Myocyte (in vitro differentiated cells): ENCODE measurements at regions not wholly inside any gene's neighbourhood (a gene's known extent, or its start where the extent isn't known, plus 50 kb on each side); places are given as distances from the start of the nearest gene placed in this dataset.
"Not testable (repeated sequence)": the region's sequence is repeated elsewhere in the genome, so short reads cannot be mapped to it uniquely, and the experiment has no call there.

Experiments
- DNase-seq: peaks from one replicate; pipeline ENCODE4 v3.0.0-alpha.2; 2012; ENCODE audit warnings: low read depth

DNA sequence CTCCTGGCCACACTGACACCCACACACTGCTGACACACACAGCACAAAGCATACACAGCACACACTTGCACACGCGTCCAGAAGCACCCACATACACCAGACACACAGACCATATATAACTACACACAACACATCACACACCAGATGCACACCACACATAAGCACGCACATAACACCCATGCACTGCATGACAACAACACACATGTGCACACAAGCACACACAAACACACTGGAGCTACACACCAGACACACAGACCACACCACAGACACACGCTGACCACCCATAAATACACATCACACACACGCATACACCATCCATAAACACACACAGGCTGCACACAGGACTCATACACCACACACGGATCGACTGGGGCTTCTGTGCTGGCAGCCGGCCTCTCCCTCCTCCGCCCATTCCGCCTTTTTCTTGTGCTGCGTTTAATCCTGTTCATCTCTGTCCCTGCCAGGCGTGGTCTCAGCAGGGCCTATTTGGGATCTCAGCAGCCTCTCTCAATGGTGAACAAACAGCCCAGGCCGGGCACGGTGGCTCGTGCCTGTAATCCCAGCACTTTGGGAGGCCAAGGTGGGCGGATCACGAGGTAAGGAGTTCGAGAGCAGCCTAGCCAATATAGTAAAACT lies 396.9 kb upstream of the MYT1L start:
- DNase-seq = no peak

DNA sequence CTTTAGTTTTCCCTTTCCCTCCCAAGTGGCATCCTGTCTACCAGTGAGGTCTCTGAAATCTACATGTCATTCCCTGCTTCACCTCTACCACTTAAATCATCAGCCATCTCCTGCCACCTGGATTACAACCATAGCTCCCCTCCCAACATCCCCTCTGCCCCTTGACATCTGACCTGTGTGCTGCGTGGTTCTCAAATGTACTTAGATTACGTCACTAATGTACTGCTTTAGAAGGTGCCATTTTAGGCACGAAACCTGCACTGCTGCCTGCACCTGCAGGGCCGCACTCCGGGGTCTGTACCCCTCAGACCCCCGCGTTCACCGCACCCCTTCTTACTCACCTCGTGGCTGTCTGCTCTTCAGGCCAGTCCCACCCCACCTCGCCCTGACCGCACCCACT lies 395.1 kb upstream of the MYT1L start:
- DNase-seq = no peak

- no peak for DNase-seq
Measured at GRCh38 chr2:2723064-2723463, 392.0 kb upstream of the MYT1L start.

GRCh38 chr2:2721296-2721835 lies 390.3 kb upstream of the MYT1L start:
- no peak for DNase-seq

- DNase-seq = not testable (repeated sequence)
Measured at GRCh38 chr2:2720806-2721205, 389.7 kb upstream of the MYT1L start.

DNA sequence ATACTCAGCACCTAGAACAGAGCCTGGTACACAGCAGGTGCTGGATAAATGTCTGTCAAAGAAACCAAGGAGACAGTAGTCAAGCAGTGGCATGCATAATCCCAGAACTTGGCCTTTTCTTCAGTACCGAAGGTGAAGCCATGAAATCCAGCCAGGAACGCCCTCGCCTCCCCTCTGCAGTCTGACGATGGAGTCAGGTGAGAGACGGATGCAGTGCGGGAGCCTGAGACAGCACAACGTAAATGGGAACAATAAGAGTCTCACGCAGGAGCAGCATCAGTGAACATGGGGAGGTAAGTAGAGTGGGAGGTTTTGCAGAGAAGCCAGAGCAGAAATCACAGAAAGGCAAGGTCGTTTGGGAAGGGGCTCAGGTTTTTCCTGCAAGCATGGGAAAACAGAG lies 389.3 kb upstream of the MYT1L start:
- no peak for DNase-seq

- no peak for DNase-seq
Measured at GRCh38 chr2:2719781-2720180, 388.7 kb upstream of the MYT1L start.

- no peak for DNase-seq
Measured at GRCh38 chr2:2719015-2719414, 387.9 kb upstream of the MYT1L start.

- no peak for DNase-seq
Measured at GRCh38 chr2:2717406-2717805, 386.3 kb upstream of the MYT1L start.

DNA sequence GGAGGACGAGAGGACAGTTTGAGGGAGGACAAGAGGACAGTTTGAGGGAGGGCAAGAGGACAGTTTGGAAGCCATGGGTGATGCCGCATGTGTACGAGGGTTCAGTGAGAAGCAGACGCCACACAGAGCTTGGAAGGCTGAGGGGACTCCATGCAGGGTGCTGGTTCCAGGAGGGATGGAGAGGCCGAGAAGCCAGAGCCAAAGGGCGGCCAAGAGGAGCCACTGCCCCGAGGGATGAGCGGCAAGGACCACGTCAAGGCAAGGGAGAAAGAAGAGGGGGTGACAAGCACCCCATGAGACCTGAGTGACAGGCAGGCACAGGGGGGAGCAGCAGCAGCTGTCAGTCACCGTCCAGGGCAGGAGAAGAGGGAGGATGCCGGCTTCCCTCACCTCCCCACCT lies 385.7 kb upstream of the MYT1L start:
- no peak for DNase-seq

DNA sequence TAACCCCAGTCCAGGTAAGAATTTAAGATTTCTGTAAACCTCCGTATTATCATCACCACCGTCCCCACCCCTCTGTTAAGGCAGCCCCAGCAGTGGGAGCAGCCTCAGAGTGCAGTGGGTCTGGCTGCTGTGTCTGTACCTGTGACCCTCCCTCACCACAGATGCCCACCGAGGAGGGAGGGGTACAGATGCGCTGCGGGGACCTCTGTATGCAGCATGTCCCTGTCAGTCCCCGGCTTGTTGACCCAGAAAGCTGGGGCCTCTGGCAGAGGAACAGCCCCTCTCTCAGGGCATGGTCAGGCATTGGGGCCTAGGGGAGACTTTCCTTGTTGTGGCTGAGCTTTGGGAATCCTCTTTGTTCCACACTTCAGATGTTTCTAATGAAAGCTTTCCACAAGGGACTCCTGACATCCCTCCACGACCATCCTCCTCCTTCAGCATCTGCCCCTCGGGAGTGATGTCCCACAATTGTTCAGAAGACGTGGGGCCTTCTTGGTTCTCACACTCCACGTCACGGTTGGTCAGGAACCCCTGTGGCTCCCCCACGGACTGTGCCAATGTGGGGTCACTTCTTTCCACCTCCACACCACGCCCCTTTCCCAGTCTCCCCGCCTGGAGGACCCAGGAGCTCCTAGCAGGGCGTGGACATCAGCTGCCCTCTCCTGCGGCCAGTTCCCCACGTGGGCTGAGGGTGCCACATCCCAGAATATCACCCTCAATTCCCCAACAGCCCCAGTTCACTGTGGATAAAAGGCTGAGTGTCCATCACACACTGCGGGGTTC lies 384.2 kb upstream of the MYT1L start:
- DNase-seq = no peak

DNA sequence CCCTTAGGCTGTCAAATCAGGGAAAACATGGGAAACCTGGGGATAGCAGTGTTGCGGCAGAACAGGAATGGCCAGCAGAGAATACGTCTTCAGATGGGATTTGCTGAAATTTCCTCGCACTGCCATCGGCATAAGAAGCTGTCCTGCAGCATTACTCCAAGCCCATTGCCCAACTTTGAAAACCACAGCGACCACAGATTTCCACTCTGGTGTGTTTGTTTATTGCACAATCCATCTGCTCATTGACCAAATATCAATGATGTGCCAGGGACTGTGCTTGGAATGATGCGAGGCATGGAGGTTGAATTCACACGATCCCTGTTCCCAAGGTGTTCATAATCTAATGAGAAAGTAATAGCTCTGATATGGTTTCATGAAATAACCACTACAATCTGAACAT lies 383.3 kb upstream of the MYT1L start:
- no peak for DNase-seq

DNA sequence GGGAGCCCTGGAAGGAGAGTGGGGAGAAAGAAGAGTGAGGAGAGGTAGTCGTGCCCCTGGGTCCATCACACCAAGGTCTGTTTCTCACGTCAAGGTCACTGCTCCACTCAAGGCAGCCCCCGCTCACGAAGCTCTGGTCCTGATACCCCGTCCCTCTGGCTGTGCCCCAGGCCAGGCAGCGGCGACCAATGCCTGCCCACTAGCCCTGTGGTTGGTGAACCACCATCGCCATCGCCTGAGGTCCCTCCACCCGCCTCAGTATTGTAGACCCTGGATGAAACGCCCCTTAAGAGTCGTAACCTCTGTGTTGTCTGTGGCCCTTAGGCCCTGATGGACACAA lies 378.3 kb upstream of the MYT1L start:
- DNase-seq = no peak

DNA sequence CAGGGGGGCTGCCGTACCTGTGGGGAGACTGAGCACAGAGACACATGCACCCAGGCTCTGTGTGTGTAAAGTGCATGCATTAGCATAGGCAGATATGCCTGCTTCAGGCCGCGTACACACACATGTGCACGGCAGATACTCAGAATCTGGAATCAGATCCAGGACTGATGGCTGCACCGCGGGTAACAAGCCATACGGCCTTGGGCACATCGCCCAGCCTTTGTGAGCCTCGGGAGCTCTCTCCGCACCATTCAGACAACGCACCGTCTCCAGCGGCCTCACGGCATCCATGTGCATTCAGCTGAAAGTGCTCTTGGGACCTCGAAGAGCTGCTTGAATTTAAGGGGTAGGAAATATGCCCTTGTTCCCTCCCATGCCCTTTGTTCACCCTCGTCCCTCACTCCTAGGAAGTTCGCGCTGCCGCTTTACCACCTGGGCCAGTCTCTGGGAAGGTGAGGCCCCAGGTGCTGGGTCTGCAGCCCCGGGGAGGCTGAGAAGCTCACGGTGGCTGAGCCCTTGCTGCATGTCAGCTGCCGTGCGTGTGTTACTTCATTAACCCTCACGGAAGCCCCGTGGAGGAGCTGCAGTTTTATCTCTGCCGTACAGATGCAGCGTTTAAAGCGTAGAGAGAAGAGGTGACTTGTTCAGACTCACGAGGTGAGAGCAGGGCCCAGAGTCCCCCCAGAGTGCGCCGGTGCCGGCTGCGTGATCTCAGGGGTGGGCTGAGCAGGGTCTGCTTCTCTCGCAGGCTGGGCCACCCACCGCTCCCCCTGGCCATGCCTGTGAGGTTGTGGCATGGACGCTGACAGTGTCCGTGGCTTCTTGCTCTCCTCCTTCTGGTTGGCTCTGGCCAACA lies 377.7 kb upstream of the MYT1L start:
- DNase-seq = no peak

DNA sequence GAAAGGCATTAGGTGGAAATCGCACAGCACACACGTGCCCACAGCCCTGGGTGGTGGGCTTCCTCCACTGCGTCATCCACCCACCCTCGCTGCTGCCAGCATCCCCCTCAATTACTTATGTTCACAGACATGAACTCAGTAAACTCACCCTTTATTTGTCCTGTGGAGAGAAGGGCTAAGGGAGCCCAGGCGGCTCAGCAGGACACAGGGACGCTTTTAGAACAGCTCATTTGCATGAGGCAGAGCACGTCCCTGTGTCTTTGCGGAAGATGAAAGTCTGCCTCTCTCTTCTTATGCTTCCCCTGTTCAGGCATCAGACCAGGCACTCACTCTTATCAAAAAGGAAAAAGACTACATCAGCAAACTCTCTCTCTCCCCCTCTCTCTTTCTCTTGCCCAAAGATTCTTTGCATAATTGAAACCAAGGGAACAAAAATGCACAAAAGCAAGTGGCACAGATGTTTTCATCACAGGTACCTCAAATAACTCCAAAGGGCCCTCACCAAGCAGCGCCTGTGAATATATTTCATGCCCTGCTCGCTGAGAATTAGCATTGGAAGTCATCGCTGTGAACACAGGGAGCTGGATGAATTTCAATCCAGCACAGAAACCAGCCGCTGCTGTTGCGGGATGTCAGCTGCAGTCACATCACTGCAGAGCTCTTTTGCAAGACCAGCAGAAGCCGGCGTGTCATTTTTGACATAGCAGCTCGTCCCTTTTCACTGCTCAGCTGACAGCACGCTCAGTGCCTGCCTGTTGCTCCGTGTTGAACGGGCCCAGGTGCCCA lies 376.3 kb upstream of the MYT1L start:
- no peak for DNase-seq

DNA sequence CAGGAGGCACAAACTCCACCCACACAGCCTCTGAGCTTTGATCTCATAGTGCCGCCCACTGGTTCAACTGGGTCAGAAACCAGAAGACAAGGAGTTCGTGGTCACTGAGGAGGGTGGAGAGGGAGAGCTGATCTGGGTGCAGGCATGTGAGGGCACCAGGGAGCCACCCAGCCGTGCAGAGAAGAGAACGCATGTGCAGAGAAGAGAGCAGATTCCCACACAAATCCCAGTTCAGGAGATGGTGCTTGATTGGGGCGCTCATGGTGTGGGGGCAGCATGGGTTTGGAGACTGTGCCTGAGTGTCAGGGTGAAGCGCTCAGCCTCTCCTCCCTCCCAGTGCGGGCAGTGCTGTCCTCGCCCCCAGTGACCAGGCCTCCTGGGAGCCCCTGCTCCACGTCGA lies 375.2 kb upstream of the MYT1L start:
- no peak for DNase-seq

DNA sequence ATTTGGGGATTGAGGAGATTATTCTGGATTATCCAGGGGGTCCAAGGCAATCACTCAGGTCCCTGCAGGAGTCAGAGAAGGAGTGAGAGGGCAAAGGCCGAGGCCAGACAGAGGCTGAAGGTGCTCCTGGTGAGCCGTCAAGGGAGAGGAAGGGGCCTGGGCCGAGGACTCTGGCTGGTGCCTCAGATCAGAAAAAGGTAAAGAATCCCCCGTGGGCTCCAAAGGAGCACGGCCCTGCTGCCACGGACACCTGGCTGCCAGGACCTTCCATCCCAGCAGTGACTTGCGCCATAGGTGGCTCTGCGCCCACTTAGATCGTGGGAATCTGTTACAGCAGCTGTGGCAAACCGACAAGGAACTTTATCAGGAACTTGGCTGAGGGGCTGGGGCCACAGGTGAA lies 374.8 kb upstream of the MYT1L start:
- no peak for DNase-seq

DNA sequence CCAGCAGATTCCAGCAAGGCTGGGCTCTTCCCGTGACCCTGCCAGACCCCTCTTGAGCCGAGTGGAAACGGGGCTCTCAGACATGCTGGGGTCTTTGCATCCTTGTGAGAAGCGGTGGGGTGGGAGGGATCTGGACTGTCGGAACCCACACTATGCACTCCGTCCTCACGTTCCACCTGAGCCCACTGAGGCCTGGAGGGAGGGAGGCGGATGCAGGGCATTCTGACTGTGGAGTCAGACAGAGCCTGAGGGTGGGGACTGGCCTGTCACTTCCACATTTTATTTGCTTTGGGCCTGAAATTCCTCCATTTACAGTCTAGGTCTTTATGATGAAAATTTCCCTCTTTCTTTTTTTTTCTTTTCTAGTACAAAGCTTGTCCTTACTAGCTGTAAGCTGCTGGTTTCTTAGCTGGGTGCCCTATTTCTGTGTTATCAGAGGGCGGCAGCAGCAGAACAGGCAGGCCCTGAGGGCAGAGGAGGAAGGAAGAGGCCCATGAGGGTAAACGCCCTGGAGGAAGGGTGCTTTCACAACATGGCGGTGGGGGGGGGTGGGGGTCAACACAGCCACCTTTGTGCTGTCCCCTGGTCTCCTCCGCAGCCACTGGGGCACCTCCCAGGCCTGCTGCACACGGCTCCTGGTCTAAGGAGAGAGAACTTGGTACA lies 373.5 kb upstream of the MYT1L start:
- no peak for DNase-seq

DNA sequence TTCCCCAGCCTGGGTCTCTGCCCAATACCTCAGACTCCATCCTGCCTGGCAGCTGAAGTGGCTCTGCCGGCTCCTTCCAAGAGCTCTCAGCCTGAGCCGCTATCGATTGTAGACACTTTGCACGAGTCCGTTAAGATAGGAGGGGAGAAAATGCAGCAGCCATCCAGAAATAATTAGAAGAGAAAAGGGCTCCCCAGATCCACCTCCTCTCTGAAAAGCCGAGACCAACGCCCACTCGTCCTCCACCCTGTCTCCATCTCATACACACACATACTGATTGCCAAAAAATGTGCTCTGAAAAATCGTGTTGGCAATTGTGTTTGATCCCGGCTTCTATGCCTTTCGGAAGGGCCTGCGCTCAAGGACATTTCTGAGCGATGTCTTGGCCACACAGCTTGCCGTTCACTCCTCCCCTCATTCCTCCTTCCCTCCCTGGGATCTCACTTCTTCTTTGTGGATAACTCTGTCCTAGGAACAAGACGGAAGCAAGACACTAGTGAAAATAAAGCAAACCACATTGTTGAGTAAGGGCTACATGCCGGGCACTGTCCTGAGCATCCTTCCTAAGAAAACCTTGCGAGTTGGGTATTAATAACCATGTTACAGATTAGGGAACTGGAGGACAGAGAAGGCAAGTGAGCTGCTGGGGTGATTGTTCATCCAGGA lies 372.8 kb upstream of the MYT1L start:
- no peak for DNase-seq

- no peak for DNase-seq
Measured at GRCh38 chr2:2703172-2703571, 372.1 kb upstream of the MYT1L start.
